T1000 (cell line): ENCODE measurements at regions not wholly inside any gene's neighbourhood (a gene's known extent, or its start where the extent isn't known, plus 50 kb on each side); places are given as distances from the start of the nearest gene placed in this dataset.
"Not testable (repeated sequence)": the region's sequence is repeated elsewhere in the genome, so short reads cannot be mapped to it uniquely, and the experiment has no call there.

Experiments
- DNase-seq: peaks from one replicate; lab custom pipeline; 2025; ENCODE audit warnings: mixed read lengths; lab: John Stamatoyannopoulos, UW

- DNase-seq: peak; percentile 62
These were observed 159.4 kb downstream of the SKIDA1 start for GRCh38 chr10:21366108-21366507.

GRCh38 chr10:21364196-21365114 is 161.0 kb downstream of the SKIDA1 start:
- DNase-seq: peak; percentile 59

- DNase-seq: no peak
These were observed 161.8 kb downstream of the SKIDA1 start for GRCh38 chr10:21363731-21364104.

- DNase-seq: no peak
These were observed 162.3 kb downstream of the SKIDA1 start for GRCh38 chr10:21363092-21363730.

- no peak for DNase-seq
These were observed 166.3 kb downstream of the SKIDA1 start for GRCh38 chr10:21359202-21359601.

- no peak for DNase-seq
These were observed 169.9 kb downstream of the SKIDA1 start for GRCh38 chr10:21355591-21356011.

GRCh38 chr10:21352886-21353285 is 172.6 kb downstream of the SKIDA1 start:
- DNase-seq: no peak

- not testable (repeated sequence) for DNase-seq
These were observed 173.9 kb downstream of the SKIDA1 start for GRCh38 chr10:21351594-21351993.

GRCh38 chr10:21349912-21350286 is 175.6 kb downstream of the SKIDA1 start:
- no peak for DNase-seq

- DNase-seq: no peak
These were observed 177.7 kb downstream of the SKIDA1 start for GRCh38 chr10:21347785-21348170.

- DNase-seq: no peak
These were observed 178.3 kb downstream of the SKIDA1 start for GRCh38 chr10:21347043-21347784.

GRCh38 chr10:21343087-21343486 is 182.4 kb downstream of the SKIDA1 start:
- DNase-seq: no peak

- not testable (repeated sequence) for DNase-seq
These were observed 183.0 kb downstream of the SKIDA1 start for GRCh38 chr10:21342499-21342898.

GRCh38 chr10:21340331-21340730 is 185.2 kb downstream of the SKIDA1 start:
- no peak for DNase-seq

GRCh38 chr10:21337171-21337792 is 188.2 kb downstream of the SKIDA1 start:
- DNase-seq: no peak

GRCh38 chr10:21336476-21337170 is 188.9 kb downstream of the SKIDA1 start:
- peak; percentile 79 for DNase-seq

- DNase-seq: peak; percentile 54
These were observed 190.4 kb downstream of the SKIDA1 start for GRCh38 chr10:21334891-21335696.

GRCh38 chr10:21330628-21331020 is 194.9 kb downstream of the SKIDA1 start:
- no peak for DNase-seq

GRCh38 chr10:21329995-21330627 is 195.4 kb downstream of the SKIDA1 start:
- peak; percentile 43 for DNase-seq
